HCT116 (cell line): ENCODE measurements at regions not wholly inside any gene's neighbourhood (a gene's known extent, or its start where the extent isn't known, plus 50 kb on each side); places are given as distances from the start of the nearest gene placed in this dataset.

ENCODE experiments used
- ATAC-seq: fragments of 200-7000 bp; cut with Tn5 transposase; 2 replicates; pipeline ENCODE4 v1.9.1; 2020; ENCODE audit warnings: mild to moderate bottlenecking, moderate library complexity
- BruUV-seq: library from RNA; stranded (reverse); fragments of 400-500 nt; replicated peaks from 2 replicates; lab custom pipeline; 2021; lab: Mats Ljungman, UMichigan
- CTCF ChIA-PET: fragments of 300-600 bp; sonication (Branson Sonifier 250); formaldehyde crosslinking; loops from one replicate; lab custom pipeline; 2021; ENCODE audit warnings: antibody characterized with exemption; lab: Charles Lee
- POLR2A ChIA-PET: fragments of 300-600, 350-600 bp; sonication (Branson Sonifier 250); formaldehyde crosslinking; loops from one replicate; lab custom pipeline; 2021; ENCODE audit warnings: antibody characterized with exemption; lab: Charles Lee
- RAD21 ChIA-PET, 2 experiments: fragments of 300-600 bp; sonication (Branson Sonifier 250); formaldehyde crosslinking; loops; one replicate each; lab custom pipeline; 2023; ENCODE audit warnings: low total read pairs in 2 of 2; ENCODE audit not compliant: uncharacterized antibody in 2 of 2, unreplicated experiment in 2 of 2, low non-redundant PET in 1 of 2; lab: Charles Lee
- DNase-seq: peaks from one replicate; pipeline ENCODE4 v3.0.0-alpha.2; 2010; ENCODE audit warnings: low read depth, low spot score
- H2AFZ ChIP-seq: fragments of 200-600 bp; shearing (Covaris generic), sonication (generic); 2 replicates; pipeline ENCODE4 v1.6.1; 2017; ENCODE audit warnings: low read depth, mixed run types, mixed read lengths, antibody characterized with exemption, low read length; ENCODE audit not compliant: poor library complexity, severe bottlenecking
- H3K27ac ChIP-seq: 2 replicates; pipeline ENCODE4 v1.5.1; 2012; ENCODE audit warnings: low read depth, low read length
- H3K27me3 ChIP-seq: fragments of 200-600 bp; sonication (generic); 2 replicates; pipeline ENCODE4 v1.6.1; 2016; ENCODE audit warnings: mixed run types, low read length, mixed read lengths; ENCODE audit not compliant: insufficient read depth
- H3K36me3 ChIP-seq, 2 experiments: fragments of 200-500 bp in 1 of 2; fragments of 200-600 bp in 1 of 2; sonication (Bioruptor generic) in 1 of 2; sonication (generic) in 1 of 2; 2 replicates each; pipeline versions ENCODE4 v1.5.1 to v1.6.1; 2014 to 2016; ENCODE audit warnings: low read length in 2 of 2, inconsistent platforms in 1 of 2, mixed read lengths in 1 of 2, mixed run types in 1 of 2; ENCODE audit not compliant: insufficient read depth in 2 of 2, control insufficient read depth in 1 of 2
- H3K4me1 ChIP-seq, 2 experiments: fragments of 200-600 bp in 1 of 2; sonication (generic) in 1 of 2; 2 replicates each; pipeline versions ENCODE4 v1.5.1 to v1.6.1; 2012 to 2017; ENCODE audit warnings: low read length in 2 of 2, inconsistent platforms in 1 of 2, mild to moderate bottlenecking in 1 of 2, mixed read lengths in 1 of 2, mixed run types in 1 of 2, moderate library complexity in 1 of 2; ENCODE audit not compliant: insufficient read depth in 2 of 2, control insufficient read depth in 1 of 2
- H3K4me2 ChIP-seq: fragments of 200-600 bp; sonication (generic); 2 replicates; pipeline ENCODE4 v1.6.1; 2017; ENCODE audit warnings: mixed run types, low read length, mixed read lengths
- H3K4me3 ChIP-seq, 2 experiments: fragments of 200-600 bp in 1 of 2; sonication (generic) in 1 of 2; replicated peaks in 1 of 2; 2 replicates each; pipeline ENCODE4 v1.5.1; 2011 to 2016; ENCODE audit warnings: low read length in 2 of 2, control low read depth in 1 of 2, low read depth in 1 of 2, mild to moderate bottlenecking in 1 of 2, mixed read lengths in 1 of 2, mixed run types in 1 of 2
- H3K79me2 ChIP-seq: fragments of 200-600 bp; sonication (generic); 2 replicates; pipeline ENCODE4 v1.6.1; 2017; ENCODE audit warnings: mild to moderate bottlenecking, mixed run types, low read length, moderate library complexity, mixed read lengths; ENCODE audit not compliant: insufficient read depth
- H3K9ac ChIP-seq: fragments of 200-600 bp; sonication (generic); 2 replicates; pipeline ENCODE4 v1.6.1; 2016; ENCODE audit warnings: low read length, mixed read lengths
- H3K9me2 ChIP-seq: fragments of 200-600 bp; sonication (generic), shearing (Covaris generic); 2 replicates; pipeline ENCODE4 v1.6.1; 2017; ENCODE audit warnings: mixed run types, mild to moderate bottlenecking, moderate library complexity; ENCODE audit not compliant: insufficient read depth
- H3K9me3 ChIP-seq, 2 experiments: fragments of 200-500 bp in 1 of 2; fragments of 200-600 bp in 1 of 2; sonication (Bioruptor generic) in 1 of 2; sonication (generic) in 1 of 2; 2 replicates each; pipeline ENCODE4 v1.6.1; 2014 to 2017; ENCODE audit warnings: low read length in 2 of 2, mixed read lengths in 2 of 2, inconsistent platforms in 1 of 2, low read depth in 1 of 2, mild to moderate bottlenecking in 1 of 2, mixed run types in 1 of 2, moderate library complexity in 1 of 2; ENCODE audit not compliant: control insufficient read depth in 1 of 2, insufficient read depth in 1 of 2
- H4K20me1 ChIP-seq: fragments of 200-600 bp; sonication (generic), shearing (Covaris generic); 2 replicates; pipeline ENCODE4 v1.6.1; 2017; ENCODE audit warnings: mixed run types, mild to moderate bottlenecking, moderate library complexity; ENCODE audit not compliant: insufficient read depth
- CBX3 ChIP-seq: IDR thresholded peaks from 2 replicates; pipeline ENCODE4 v1.6.1; 2012; ENCODE audit warnings: low read depth
- CEBPB ChIP-seq: IDR thresholded peaks from 2 replicates; pipeline ENCODE4 v1.6.1; 2012; ENCODE audit warnings: low read depth
- EGR1 ChIP-seq: IDR thresholded peaks from 2 replicates; pipeline ENCODE4 v1.6.1; 2012; ENCODE audit warnings: low read depth
- ELF1 ChIP-seq: IDR thresholded peaks from 2 replicates; pipeline ENCODE4 v1.6.1; 2012; ENCODE audit warnings: low read depth, borderline replicate concordance
- EZH2 ChIP-seq: fragments of 200-600 bp; sonication (generic); IDR thresholded peaks from 2 replicates; pipeline ENCODE4 v1.6.1; 2017; ENCODE audit warnings: antibody characterized with exemption, mixed run types
- FOSL1 ChIP-seq: IDR thresholded peaks from 2 replicates; pipeline ENCODE4 v1.6.1; 2012; ENCODE audit warnings: low read depth
- JUND ChIP-seq: IDR thresholded peaks from 2 replicates; pipeline ENCODE4 v1.6.1; 2012
- MAX ChIP-seq: IDR thresholded peaks from 2 replicates; pipeline ENCODE4 v1.6.1; 2012
- RAD21 ChIP-seq: IDR thresholded peaks from 2 replicates; pipeline ENCODE4 v1.6.1; 2012; ENCODE audit warnings: low read depth, mild to moderate bottlenecking
- REST ChIP-seq: IDR thresholded peaks from 2 replicates; pipeline ENCODE4 v1.6.1; 2012; ENCODE audit warnings: low read depth
- SP1 ChIP-seq: IDR thresholded peaks from 2 replicates; pipeline ENCODE4 v1.6.1; 2012; ENCODE audit warnings: low read depth
- YY1 ChIP-seq: IDR thresholded peaks from 2 replicates; pipeline ENCODE4 v1.6.1; 2011; ENCODE audit warnings: low read length, low read depth, moderate library complexity, mild to moderate bottlenecking; ENCODE audit not compliant: insufficient replicate concordance; ENCODE audit errors: extremely low read depth
- ZFX ChIP-seq: fragments of 450-650 bp; IDR thresholded peaks from 2 replicates; pipeline ENCODE4 v1.6.1; 2017
- intact Hi-C: fragments of 100-400 bp; cut with micrococcal nuclease; formaldehyde crosslinking; loops from 2 replicates; pipeline ENCODE4 v1.10.0; 2022
- TF ChIP-seq, protein P1 (sequence below): IDR thresholded peaks from 2 replicates; pipeline ENCODE4 v1.6.1; 2011; ENCODE audit warnings: mild to moderate bottlenecking, low read length, moderate library complexity; ENCODE audit not compliant: insufficient replicate concordance; ENCODE audit errors: extremely low read depth

GRCh38 chr16:79809376-79809775, 208.8 kb upstream of the MAF start:
- Histone ChIP-seq H3K79me2 (no peaks in the 10 kb centered on the region), H3K27me3 (no peaks in the 10 kb centered on the region), H3K9ac (no peak overlapping the region), H2AFZ (no peak overlapping the region), H3K9me3 (peaks cover 30 to 45% of the 10 kb centered on the region in 2 experiments; a peak in 2 of 4 replicates), H3K9me2 (no peaks in the 10 kb centered on the region), H3K27ac (no peak overlapping the region), H3K4me3 (no peak overlapping the region), H3K4me1 (no peaks in the 10 kb centered on the region), H4K20me1 (no peaks in the 10 kb centered on the region), H3K4me2 (no peak overlapping the region), H3K36me3 (no peaks in the 10 kb centered on the region)
- ATAC-seq, result no peak
- DNase-seq, result no peak
- ChIA-PET POLR2A (no interaction called here), CTCF (no interaction called here), RAD21 (no interaction called here)
- TF ChIP-seq RAD21 (no peak), EGR1 (no peak), FOSL1 (no peak), YY1 (no peak), ZFX (no peak), CBX3 (no peak), SP1 (no peak), ELF1 (no peak), EZH2 (no peak), MAX (no peak), REST (no peak), JUND (no peak), CEBPB (no peak)
- TF ChIP-seq, protein P1, sequence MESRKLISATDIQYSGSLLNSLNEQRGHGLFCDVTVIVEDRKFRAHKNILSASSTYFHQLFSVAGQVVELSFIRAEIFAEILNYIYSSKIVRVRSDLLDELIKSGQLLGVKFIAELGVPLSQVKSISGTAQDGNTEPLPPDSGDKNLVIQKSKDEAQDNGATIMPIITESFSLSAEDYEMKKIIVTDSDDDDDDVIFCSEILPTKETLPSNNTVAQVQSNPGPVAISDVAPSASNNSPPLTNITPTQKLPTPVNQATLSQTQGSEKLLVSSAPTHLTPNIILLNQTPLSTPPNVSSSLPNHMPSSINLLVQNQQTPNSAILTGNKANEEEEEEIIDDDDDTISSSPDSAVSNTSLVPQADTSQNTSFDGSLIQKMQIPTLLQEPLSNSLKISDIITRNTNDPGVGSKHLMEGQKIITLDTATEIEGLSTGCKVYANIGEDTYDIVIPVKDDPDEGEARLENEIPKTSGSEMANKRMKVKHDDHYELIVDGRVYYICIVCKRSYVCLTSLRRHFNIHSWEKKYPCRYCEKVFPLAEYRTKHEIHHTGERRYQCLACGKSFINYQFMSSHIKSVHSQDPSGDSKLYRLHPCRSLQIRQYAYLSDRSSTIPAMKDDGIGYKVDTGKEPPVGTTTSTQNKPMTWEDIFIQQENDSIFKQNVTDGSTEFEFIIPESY, result no peak
- intact Hi-C loops, result no loop called here
- BruUV-seq, result no TSS peak
